ENCODE measurements at regions not wholly inside any gene's neighbourhood (a gene's known extent, or its start where the extent isn't known, plus 50 kb on each side); places are given as distances from the start of the nearest gene placed in this dataset.

- no peak for TF ChIP-seq CTCF (IDR thresholded peaks at IDR 0.05)
- TF ChIP-seq POLR2A (IDR thresholded peaks at IDR 0.05), result no peak
Measured at GRCh38 chr17:70955441-70955840, 786.1 kb downstream of the KCNJ2 start.

Measured in vagina (tissue), 2 donors.